ENCODE measurements at regions not wholly inside any gene's neighbourhood (a gene's known extent, or its start where the extent isn't known, plus 50 kb on each side); places are given as distances from the start of the nearest gene placed in this dataset.

DNA sequence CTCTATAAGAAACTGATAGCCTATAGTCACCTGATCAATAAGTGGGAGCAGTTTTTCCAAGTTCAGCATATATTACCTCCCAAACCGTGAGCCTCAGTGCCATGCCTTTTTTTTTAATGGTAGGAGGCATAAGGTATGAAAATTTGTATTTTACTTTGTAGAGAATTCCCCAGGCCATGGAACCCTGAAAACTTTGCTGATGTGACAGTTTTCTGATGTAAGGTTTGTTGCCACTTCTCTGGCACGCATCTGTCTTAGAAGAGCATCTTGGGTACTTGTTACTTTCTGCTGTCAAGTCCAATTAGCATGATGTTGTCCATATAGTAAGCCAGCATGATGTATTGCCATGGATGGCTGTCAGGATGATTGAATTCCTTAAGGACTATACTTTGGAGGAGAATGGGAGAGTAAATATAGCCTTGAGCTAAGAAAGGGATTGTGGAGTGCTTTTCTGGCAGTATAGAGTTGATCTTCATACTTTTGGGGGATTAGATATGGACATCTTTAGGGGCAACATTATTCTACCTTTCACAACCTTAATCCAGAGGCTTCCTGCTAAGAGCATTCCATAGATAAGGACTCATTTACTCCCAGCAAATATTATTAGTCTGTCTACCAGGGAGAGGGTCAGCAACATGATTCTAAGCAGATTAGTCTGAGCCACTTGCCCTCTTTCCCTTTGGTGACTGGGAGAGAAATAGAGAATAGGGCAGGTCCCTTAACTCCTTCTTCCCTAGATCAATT lies 389.6 kb downstream of the YTHDC2 start:
- TF ChIP-seq, protein P1, sequence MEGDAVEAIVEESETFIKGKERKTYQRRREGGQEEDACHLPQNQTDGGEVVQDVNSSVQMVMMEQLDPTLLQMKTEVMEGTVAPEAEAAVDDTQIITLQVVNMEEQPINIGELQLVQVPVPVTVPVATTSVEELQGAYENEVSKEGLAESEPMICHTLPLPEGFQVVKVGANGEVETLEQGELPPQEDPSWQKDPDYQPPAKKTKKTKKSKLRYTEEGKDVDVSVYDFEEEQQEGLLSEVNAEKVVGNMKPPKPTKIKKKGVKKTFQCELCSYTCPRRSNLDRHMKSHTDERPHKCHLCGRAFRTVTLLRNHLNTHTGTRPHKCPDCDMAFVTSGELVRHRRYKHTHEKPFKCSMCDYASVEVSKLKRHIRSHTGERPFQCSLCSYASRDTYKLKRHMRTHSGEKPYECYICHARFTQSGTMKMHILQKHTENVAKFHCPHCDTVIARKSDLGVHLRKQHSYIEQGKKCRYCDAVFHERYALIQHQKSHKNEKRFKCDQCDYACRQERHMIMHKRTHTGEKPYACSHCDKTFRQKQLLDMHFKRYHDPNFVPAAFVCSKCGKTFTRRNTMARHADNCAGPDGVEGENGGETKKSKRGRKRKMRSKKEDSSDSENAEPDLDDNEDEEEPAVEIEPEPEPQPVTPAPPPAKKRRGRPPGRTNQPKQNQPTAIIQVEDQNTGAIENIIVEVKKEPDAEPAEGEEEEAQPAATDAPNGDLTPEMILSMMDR (IDR thresholded peaks at IDR 0.05): no peak
- TF ChIP-seq POLR2A (IDR thresholded peaks at IDR 0.05): no peak
